Upper lobe of right lung (tissue), 1 donor: ENCODE measurements at regions not wholly inside any gene's neighbourhood (a gene's known extent, or its start where the extent isn't known, plus 50 kb on each side); places are given as distances from the start of the nearest gene placed in this dataset.

Source experiments
- ATAC-seq: fragments of 200-7000 bp; cut with Tn5 transposase; one replicate; pipeline ENCODE4 v1.9.1; 2020; ENCODE audit warnings: mild to moderate bottlenecking, moderate library complexity
- DNase-seq: peaks from one replicate; pipeline ENCODE4 v3.0.0-alpha.2; 2020
- H3K27ac ChIP-seq: fragments of 200-600 bp; one replicate; pipeline ENCODE4 v1.8.0; 2022
- H3K27me3 ChIP-seq: fragments of 200-600 bp; one replicate; pipeline ENCODE4 v1.8.0; 2022; ENCODE audit warnings: mild to moderate bottlenecking
- H3K36me3 ChIP-seq: fragments of 200-600 bp; one replicate; pipeline ENCODE4 v1.8.0; 2022
- H3K4me1 ChIP-seq: fragments of 200-600 bp; one replicate; pipeline ENCODE4 v1.8.0; 2022
- H3K4me3 ChIP-seq: fragments of 200-600 bp; one replicate; pipeline ENCODE4 v1.8.0; 2022; ENCODE audit warnings: mild to moderate bottlenecking
- H3K9me3 ChIP-seq: fragments of 200-600 bp; one replicate; pipeline ENCODE4 v1.8.0; 2022
- intact Hi-C: fragments of 100-400 bp; cut with DNase I; formaldehyde crosslinking; loops from one replicate; pipeline ENCODE4 v1.11.0; 2022
- TF ChIP-seq, protein P1 (sequence below): fragments of 200-600 bp; IDR thresholded peaks from one replicate; pipeline ENCODE4 v1.8.0; 2022; ENCODE audit warnings: antibody characterized with exemption
- donor health status: DM: no; HTN: yes; CAD: no; lungs with severe emphysema.

DNA sequence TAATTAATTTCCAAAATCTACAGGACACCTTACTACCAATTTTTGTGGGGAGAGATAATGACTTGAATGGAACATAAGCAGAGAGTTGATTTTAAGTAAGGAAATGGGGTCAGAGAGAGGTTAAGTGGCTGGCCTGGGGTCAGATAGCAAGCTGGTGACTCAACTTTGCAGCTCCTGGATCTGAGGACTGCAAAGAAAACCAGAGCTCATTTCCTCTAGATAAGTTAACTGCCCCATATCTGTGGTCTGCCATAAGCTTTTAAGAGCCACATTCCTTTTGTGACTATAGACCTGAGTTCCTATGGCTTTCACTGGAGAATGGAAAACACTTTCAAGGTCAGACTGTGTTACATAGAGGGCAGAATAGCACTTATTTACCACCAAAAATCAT lies 201.2 kb upstream of the PRICKLE1 start:
- no peak overlapping the region for H3K27ac ChIP-seq
- H3K9me3 ChIP-seq = no peaks in the 10 kb centered on the region
- no peak overlapping the region for H3K4me3 ChIP-seq
- no peaks in the 10 kb centered on the region for H3K36me3 ChIP-seq
- DNase-seq = no peak
- TF ChIP-seq, protein P1, sequence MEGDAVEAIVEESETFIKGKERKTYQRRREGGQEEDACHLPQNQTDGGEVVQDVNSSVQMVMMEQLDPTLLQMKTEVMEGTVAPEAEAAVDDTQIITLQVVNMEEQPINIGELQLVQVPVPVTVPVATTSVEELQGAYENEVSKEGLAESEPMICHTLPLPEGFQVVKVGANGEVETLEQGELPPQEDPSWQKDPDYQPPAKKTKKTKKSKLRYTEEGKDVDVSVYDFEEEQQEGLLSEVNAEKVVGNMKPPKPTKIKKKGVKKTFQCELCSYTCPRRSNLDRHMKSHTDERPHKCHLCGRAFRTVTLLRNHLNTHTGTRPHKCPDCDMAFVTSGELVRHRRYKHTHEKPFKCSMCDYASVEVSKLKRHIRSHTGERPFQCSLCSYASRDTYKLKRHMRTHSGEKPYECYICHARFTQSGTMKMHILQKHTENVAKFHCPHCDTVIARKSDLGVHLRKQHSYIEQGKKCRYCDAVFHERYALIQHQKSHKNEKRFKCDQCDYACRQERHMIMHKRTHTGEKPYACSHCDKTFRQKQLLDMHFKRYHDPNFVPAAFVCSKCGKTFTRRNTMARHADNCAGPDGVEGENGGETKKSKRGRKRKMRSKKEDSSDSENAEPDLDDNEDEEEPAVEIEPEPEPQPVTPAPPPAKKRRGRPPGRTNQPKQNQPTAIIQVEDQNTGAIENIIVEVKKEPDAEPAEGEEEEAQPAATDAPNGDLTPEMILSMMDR = no peak
- intact Hi-C loops = no loop called here
- ATAC-seq = no peak
- H3K4me1 ChIP-seq = no peaks in the 10 kb centered on the region
- H3K27me3 ChIP-seq = no peaks in the 10 kb centered on the region

DNA sequence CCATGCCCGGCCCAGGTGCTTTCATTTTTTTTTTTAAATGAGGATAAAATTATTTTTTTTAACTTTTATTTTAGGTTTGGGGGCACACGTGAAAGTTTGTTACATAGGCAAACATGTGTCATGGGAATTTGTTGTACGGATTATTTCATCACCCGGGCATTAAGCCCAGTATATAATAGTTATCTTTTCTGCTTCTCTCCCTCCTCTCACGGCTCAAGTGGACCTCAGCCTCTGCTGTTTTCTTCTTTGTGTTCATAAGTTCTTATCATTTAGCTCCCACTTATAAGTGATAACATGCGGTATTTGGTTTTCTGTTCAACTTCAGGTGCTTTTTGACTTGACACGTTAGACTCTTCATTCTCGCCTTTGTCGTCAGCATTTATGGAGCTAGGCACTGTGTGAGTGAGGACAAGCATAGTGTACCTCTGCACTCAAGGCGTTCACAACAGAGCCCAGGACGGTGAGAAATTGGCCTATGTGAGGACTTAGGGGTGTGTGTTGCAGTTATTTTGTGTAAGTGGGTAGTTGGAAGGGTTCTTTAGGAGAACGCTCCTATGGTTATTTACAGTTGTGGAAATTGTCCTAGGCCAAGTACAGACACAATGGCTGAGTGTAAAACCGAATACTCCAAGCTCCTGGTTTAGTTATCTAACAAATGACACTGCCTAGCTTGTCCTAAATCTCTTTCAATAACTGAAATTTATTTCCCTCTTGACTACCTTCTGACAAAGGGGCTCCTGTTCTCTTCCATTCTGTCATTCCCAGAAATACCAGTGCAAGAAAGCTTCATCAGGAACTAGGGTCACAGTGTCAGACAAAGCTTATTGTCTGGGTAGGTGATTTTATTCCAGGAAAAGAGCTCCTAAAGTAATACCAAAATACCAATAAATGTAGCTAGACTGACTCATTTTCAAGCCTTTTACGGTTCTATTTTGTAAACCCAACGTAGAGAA lies 200.5 kb upstream of the PRICKLE1 start:
- DNase-seq (no peak), ATAC-seq (no peak)
- no peaks in the 10 kb centered on the region for H3K36me3 ChIP-seq
- intact Hi-C loops = no loop called here
- TF ChIP-seq, protein P1 = no peak
- no peak overlapping the region for H3K4me3 ChIP-seq
- no peaks in the 10 kb centered on the region for H3K9me3 ChIP-seq
- H3K27ac ChIP-seq = no peak overlapping the region
- H3K4me1 ChIP-seq = no peaks in the 10 kb centered on the region
- H3K27me3 ChIP-seq = no peaks in the 10 kb centered on the region

GRCh38 chr12:42786400-42787148 lies 197.0 kb upstream of the PRICKLE1 start:
- Histone ChIP-seq H3K27me3 (no peaks in the 10 kb centered on the region), H3K9me3 (no peaks in the 10 kb centered on the region), H3K27ac (no peak overlapping the region), H3K36me3 (no peaks in the 10 kb centered on the region), H3K4me3 (no peak overlapping the region), H3K4me1 (no peaks in the 10 kb centered on the region)
- DNase-seq (no peak), ATAC-seq (no peak)
- TF ChIP-seq, protein P1 = no peak
- intact Hi-C loops = no loop called here

DNA sequence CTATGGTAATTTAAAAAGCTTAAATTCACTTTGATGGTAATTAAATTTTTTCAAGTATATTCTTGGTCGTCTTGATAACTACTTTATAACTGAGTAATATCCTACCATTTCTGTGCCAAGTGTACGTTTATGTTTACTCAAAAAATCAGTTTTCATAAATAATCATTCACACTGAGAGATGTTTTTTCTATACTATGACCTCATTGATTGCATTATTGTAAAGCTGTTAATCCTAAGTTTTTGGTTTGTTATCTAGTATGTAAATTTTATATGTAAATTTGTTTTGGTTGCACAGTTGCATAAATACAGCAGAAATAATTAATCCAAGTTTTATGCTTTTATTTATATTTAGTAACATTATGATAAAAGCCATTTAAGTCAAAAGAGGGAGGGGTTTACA lies 196.4 kb upstream of the PRICKLE1 start:
- Histone ChIP-seq H3K4me3 (no peak overlapping the region), H3K27me3 (no peaks in the 10 kb centered on the region), H3K27ac (no peak overlapping the region), H3K36me3 (no peaks in the 10 kb centered on the region), H3K4me1 (no peaks in the 10 kb centered on the region), H3K9me3 (no peaks in the 10 kb centered on the region)
- ATAC-seq (no peak), DNase-seq (no peak)
- intact Hi-C loops = no loop called here
- TF ChIP-seq, protein P1 = no peak

- H3K27me3 ChIP-seq = no peaks in the 10 kb centered on the region
- DNase-seq (no peak), ATAC-seq (peak; percentile 27)
- H3K4me3 ChIP-seq = no peak overlapping the region
- intact Hi-C loops = no loop called here
- no peaks in the 10 kb centered on the region for H3K4me1 ChIP-seq
- no peak overlapping the region for H3K27ac ChIP-seq
- no peaks in the 10 kb centered on the region for H3K36me3 ChIP-seq
- TF ChIP-seq, protein P1 = no peak
- no peaks in the 10 kb centered on the region for H3K9me3 ChIP-seq
Observed at GRCh38 chr12:42780671-42781070, 191.1 kb upstream of the PRICKLE1 start.
